ENCODE measurements at regions not wholly inside any gene's neighbourhood (a gene's known extent, or its start where the extent isn't known, plus 50 kb on each side); places are given as distances from the start of the nearest gene placed in this dataset.

DNA sequence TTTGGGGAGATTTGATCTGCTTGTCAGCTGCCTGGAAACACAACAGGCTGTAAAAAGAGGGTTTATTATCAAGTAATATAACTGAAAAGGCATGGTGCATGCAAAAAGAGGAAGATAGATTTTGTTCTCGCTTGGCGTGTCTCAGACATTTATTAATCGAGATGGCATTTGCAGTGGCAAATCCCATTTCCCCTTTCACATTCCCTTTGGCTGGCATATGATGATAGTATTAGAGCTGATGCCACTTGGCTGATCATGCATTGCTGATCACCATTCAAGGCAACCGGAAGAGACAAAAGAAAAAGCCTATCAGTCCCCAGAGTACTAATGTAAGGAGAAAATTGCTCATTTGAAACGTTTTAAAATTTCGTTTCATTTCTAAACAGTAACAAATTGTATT lies 101.8 kb downstream of the ZIC3 start:
- Histone ChIP-seq H3K4me2 (replicated peaks; ENCODE audit: low read depth, low read length, poor library complexity, severe bottlenecking) (no peak overlapping the region), H3K9me3 (ENCODE audit: control extremely low read depth in 1 of 3, control insufficient read depth in 2 of 3, insufficient read depth in 1 of 3, low read length in 2 of 3) (no peaks in the 10 kb centered on the region), H3K9ac (ENCODE audit: low read length) (no peak overlapping the region), H3K4me1 (ENCODE audit: control insufficient read depth in 2 of 2, insufficient read depth in 2 of 2, low read length in 2 of 2) (no peaks in the 10 kb centered on the region), H2AFZ (ENCODE audit: insufficient read depth, low read depth, low read length, poor library complexity, severe bottlenecking) (no peak overlapping the region), H3K4me3 (ENCODE audit: control extremely low read depth in 1 of 5, extremely low read depth in 1 of 5, insufficient read depth in 1 of 5, low read depth in 2 of 5, low read length in 4 of 5) (no peak overlapping the region), H3K79me2 (ENCODE audit: control insufficient read depth, insufficient read depth, low read length) (no peaks in the 10 kb centered on the region), H3K36me3 (replicated peaks in 1 of 2; ENCODE audit: control extremely low read depth in 1 of 2, control insufficient read depth in 1 of 2, extremely low read depth in 1 of 2, insufficient read depth in 2 of 2, low read length in 1 of 2) (no peaks in the 10 kb centered on the region), H3K27ac (ENCODE audit: low read length in 2 of 2) (no peak overlapping the region), H3K27me3 (replicated peaks in 1 of 4; ENCODE audit: control extremely low read depth in 1 of 4, control insufficient read depth in 3 of 4, insufficient read depth in 4 of 4, low read length in 3 of 4) (no peaks in the 10 kb centered on the region), H4K20me1 (ENCODE audit: control insufficient read depth, insufficient read depth, low read length, poor library complexity, severe bottlenecking) (no peaks in the 10 kb centered on the region)
- CTCF ChIA-PET = no interaction called here
- Mint-ChIP-seq H3K9me3 (ENCODE audit: insufficient read depth) (no peaks in the 10 kb centered on the region), H3K27me3 (no peaks in the 10 kb centered on the region), H3K4me3 (no peak overlapping the region), H3K27ac (no peak overlapping the region), H3K4me1 (no peaks in the 10 kb centered on the region)
- intact Hi-C loops (cut with micrococcal nuclease) = no loop called here
- ATAC-seq (ENCODE audit: low read depth) (no peak), DNase-seq (no peak)
- no CpG with 5 or more reads among the region's 6 CpGs for WGBS (ENCODE audit: insufficient coverage)
- TF ChIP-seq EZH2 (IDR thresholded peaks at IDR 0.05; ENCODE audit: borderline replicate concordance, insufficient read depth, low read depth, low read length, poor library complexity, severe bottlenecking) = no peak
- TF ChIP-seq, protein P1, sequence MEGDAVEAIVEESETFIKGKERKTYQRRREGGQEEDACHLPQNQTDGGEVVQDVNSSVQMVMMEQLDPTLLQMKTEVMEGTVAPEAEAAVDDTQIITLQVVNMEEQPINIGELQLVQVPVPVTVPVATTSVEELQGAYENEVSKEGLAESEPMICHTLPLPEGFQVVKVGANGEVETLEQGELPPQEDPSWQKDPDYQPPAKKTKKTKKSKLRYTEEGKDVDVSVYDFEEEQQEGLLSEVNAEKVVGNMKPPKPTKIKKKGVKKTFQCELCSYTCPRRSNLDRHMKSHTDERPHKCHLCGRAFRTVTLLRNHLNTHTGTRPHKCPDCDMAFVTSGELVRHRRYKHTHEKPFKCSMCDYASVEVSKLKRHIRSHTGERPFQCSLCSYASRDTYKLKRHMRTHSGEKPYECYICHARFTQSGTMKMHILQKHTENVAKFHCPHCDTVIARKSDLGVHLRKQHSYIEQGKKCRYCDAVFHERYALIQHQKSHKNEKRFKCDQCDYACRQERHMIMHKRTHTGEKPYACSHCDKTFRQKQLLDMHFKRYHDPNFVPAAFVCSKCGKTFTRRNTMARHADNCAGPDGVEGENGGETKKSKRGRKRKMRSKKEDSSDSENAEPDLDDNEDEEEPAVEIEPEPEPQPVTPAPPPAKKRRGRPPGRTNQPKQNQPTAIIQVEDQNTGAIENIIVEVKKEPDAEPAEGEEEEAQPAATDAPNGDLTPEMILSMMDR (IDR thresholded peaks at IDR 0.05) = no peak
- POLR2A ChIA-PET = no interaction called here

DNA sequence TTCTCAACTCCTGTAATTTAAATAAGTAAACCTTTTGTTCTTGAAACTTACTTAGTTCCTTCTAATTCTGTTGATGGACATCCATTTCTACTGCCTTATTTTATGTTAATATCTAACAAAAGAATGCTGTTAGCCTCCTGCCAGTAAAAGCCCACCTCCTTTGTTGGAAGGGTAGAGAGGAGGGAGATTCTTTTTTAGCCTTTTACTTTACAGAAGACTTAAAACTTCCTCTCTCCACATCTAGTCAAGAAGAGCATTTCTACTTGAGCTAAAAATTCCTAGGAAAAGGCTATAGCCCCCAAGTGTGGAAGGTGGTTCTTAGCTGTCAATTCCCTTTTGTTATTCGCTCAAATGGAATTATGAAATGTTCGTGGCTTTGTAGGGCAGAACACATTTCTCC lies 118.7 kb downstream of the ZIC3 start:
- Mint-ChIP-seq H3K27ac (no peak overlapping the region), H3K9me3 (ENCODE audit: insufficient read depth) (no peaks in the 10 kb centered on the region), H3K4me1 (no peaks in the 10 kb centered on the region), H3K4me3 (no peak overlapping the region), H3K27me3 (no peaks in the 10 kb centered on the region)
- H2AFZ ChIP-seq (ENCODE audit: insufficient read depth, low read depth, low read length, poor library complexity, severe bottlenecking) = no peak overlapping the region
- ATAC-seq (ENCODE audit: low read depth) = no peak
- no peaks in the 10 kb centered on the region for H3K27me3 ChIP-seq (replicated peaks in 1 of 4; ENCODE audit: control extremely low read depth in 1 of 4, control insufficient read depth in 3 of 4, insufficient read depth in 4 of 4, low read length in 3 of 4)
- no peak overlapping the region for H3K27ac ChIP-seq (ENCODE audit: low read length in 2 of 2)
- no peaks in the 10 kb centered on the region for H3K4me1 ChIP-seq (ENCODE audit: control insufficient read depth in 2 of 2, insufficient read depth in 2 of 2, low read length in 2 of 2)
- H3K4me3 ChIP-seq (ENCODE audit: control extremely low read depth in 1 of 5, extremely low read depth in 1 of 5, insufficient read depth in 1 of 5, low read depth in 2 of 5, low read length in 4 of 5) = no peak overlapping the region
- H3K79me2 ChIP-seq (ENCODE audit: control insufficient read depth, insufficient read depth, low read length) = no peaks in the 10 kb centered on the region
- WGBS (ENCODE audit: insufficient coverage) = 28% methylated on average over 2 of the region's 2 CpGs
- no peaks in the 10 kb centered on the region for H3K36me3 ChIP-seq (replicated peaks in 1 of 2; ENCODE audit: control extremely low read depth in 1 of 2, control insufficient read depth in 1 of 2, extremely low read depth in 1 of 2, insufficient read depth in 2 of 2, low read length in 1 of 2)
- H3K4me2 ChIP-seq (replicated peaks; ENCODE audit: low read depth, low read length, poor library complexity, severe bottlenecking) = no peak overlapping the region
- DNase-seq = no peak
- no peaks in the 10 kb centered on the region for H4K20me1 ChIP-seq (ENCODE audit: control insufficient read depth, insufficient read depth, low read length, poor library complexity, severe bottlenecking)
- no peak overlapping the region for H3K9ac ChIP-seq (ENCODE audit: low read length)
- CTCF ChIA-PET = no interaction called here
- TF ChIP-seq, protein P1 (IDR thresholded peaks at IDR 0.05) = no peak
- TF ChIP-seq EZH2 (IDR thresholded peaks at IDR 0.05; ENCODE audit: borderline replicate concordance, insufficient read depth, low read depth, low read length, poor library complexity, severe bottlenecking) = no peak
- intact Hi-C loops (cut with micrococcal nuclease) = no loop called here
- POLR2A ChIA-PET = no interaction called here
- no peaks in the 10 kb centered on the region for H3K9me3 ChIP-seq (ENCODE audit: control extremely low read depth in 1 of 3, control insufficient read depth in 2 of 3, insufficient read depth in 1 of 3, low read length in 2 of 3)
